MM.1S (cell line): ENCODE measurements at regions not wholly inside any gene's neighbourhood (a gene's known extent, or its start where the extent isn't known, plus 50 kb on each side); places are given as distances from the start of the nearest gene placed in this dataset.

ENCODE experiments used
- DNase-seq: peaks from one replicate; pipeline ENCODE4 v3.0.0-alpha.2; 2015
- H2AFZ ChIP-seq: fragments of 300-600 bp; sonication (generic); 2 replicates; pipeline ENCODE4 v1.6.0; 2016; ENCODE audit warnings: antibody characterized with exemption, low read length
- H3F3A ChIP-seq: fragments of 300-600 bp; sonication (generic); 2 replicates; pipeline ENCODE4 v1.6.1; 2016; ENCODE audit warnings: mild to moderate bottlenecking, antibody characterized with exemption, low read length, moderate library complexity, mixed read lengths; ENCODE audit not compliant: insufficient read depth
- H3K27ac ChIP-seq: fragments of 300-600 bp; sonication (generic); 2 replicates; pipeline ENCODE4 v1.5.1; 2016; ENCODE audit warnings: mild to moderate bottlenecking, low read length
- H3K27me3 ChIP-seq: fragments of 300-600 bp; sonication (generic); replicated peaks from 2 replicates; pipeline ENCODE4 v1.6.0; 2016; ENCODE audit warnings: low read length; ENCODE audit not compliant: insufficient read depth
- H3K36me3 ChIP-seq: fragments of 300-600 bp; sonication (generic); replicated peaks from 2 replicates; pipeline ENCODE4 v1.6.1; 2016; ENCODE audit warnings: mild to moderate bottlenecking, low read length, mixed read lengths; ENCODE audit not compliant: insufficient read depth
- H3K4me1 ChIP-seq: fragments of 300-600 bp; sonication (generic); 2 replicates; pipeline ENCODE4 v1.6.1; 2016; ENCODE audit warnings: low read length, mixed read lengths
- H3K4me2 ChIP-seq: fragments of 300-600 bp; sonication (generic); 2 replicates; pipeline ENCODE4 v1.6.0; 2016; ENCODE audit warnings: low read depth, low read length
- H3K4me3 ChIP-seq: fragments of 300-600 bp; sonication (generic); 2 replicates; pipeline ENCODE4 v1.5.1; 2016; ENCODE audit warnings: low read length, mixed read lengths
- H3K79me2 ChIP-seq: fragments of 300-600 bp; sonication (generic); 2 replicates; pipeline ENCODE4 v1.6.1; 2016; ENCODE audit warnings: mixed run types, low read length, mixed read lengths
- H3K9ac ChIP-seq: fragments of 300-600 bp; sonication (generic); 2 replicates; pipeline ENCODE4 v1.6.1; 2016; ENCODE audit warnings: low read length, mixed read lengths
- H3K9me2 ChIP-seq: fragments of 300-600 bp; sonication (generic); replicated peaks from 2 replicates; pipeline ENCODE4 v1.6.1; 2016; ENCODE audit warnings: mild to moderate bottlenecking, low read length, mixed read lengths; ENCODE audit not compliant: insufficient read depth
- H3K9me3 ChIP-seq: fragments of 300-600 bp; sonication (generic); replicated peaks from 2 replicates; pipeline ENCODE4 v1.6.1; 2016; ENCODE audit warnings: mild to moderate bottlenecking, low read length, mixed read lengths; ENCODE audit not compliant: insufficient read depth
- H4K20me1 ChIP-seq: fragments of 300-600 bp; sonication (generic); 2 replicates; pipeline ENCODE4 v1.6.1; 2016; ENCODE audit warnings: mild to moderate bottlenecking, low read length, moderate library complexity, mixed read lengths; ENCODE audit not compliant: insufficient read depth
- EZH2 ChIP-seq: fragments of 300-600 bp; sonication (generic); optimal IDR thresholded peaks from 2 replicates; pipeline ENCODE3; 2017; ENCODE audit warnings: low read depth, mild to moderate bottlenecking, antibody characterized with exemption, low read length, mixed read lengths
- EZH2phosphoT487 ChIP-seq: fragments of 300-600 bp; sonication (generic); IDR thresholded peaks from 2 replicates; pipeline ENCODE4 v1.6.1; 2018; ENCODE audit warnings: antibody characterized with exemption, low read length
- TF ChIP-seq, protein P1 (sequence below): fragments of 300-600 bp; sonication (generic); IDR thresholded peaks from 2 replicates; pipeline ENCODE4 v1.5.1; 2016; ENCODE audit warnings: antibody characterized with exemption, low read length, mixed read lengths

DNA sequence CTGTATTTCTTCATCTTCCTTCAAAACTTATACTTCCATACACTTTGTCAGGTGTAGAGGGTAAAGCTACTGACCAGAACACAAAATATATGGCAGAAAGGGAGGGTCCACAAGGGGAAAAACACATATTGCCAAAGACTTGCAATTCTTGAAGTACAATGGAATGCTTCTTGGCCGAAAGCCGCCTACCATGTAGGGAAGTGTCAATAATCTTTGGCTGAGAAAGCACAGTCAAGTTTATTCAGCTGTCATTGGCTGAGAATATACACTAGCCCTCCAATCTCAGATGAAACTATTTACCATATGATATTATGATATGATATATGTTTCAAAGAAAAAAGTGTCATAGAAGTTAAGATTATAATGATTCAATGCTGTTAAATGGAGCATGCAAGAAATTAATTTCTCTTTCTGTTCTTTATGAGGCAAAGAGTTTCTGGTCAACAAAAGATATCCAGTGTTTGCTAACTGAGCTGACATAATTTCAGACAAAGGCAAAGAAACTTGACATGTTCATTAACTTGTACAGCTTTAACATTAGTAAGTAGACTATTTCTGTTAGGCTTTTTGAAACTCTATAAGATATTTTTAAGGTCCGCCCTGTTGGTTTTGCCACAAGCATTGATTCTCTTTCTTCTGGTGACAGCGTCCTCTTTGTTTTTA is 89.0 kb upstream of the LPP start:
- Histone ChIP-seq H3K79me2 (no peaks in the 10 kb centered on the region), H3K4me2 (no peak overlapping the region), H3K4me1 (no peaks in the 10 kb centered on the region), H3K36me3 (no peaks in the 10 kb centered on the region), H3K27ac (no peak overlapping the region), H4K20me1 (no peaks in the 10 kb centered on the region), H3F3A (no peaks in the 10 kb centered on the region), H3K9me3 (no peaks in the 10 kb centered on the region), H3K27me3 (no peaks in the 10 kb centered on the region), H2AFZ (no peak overlapping the region), H3K4me3 (no peak overlapping the region), H3K9ac (no peak overlapping the region), H3K9me2 (no peaks in the 10 kb centered on the region)
- TF ChIP-seq EZH2phosphoT487: no peak
- TF ChIP-seq EZH2: no peak
- TF ChIP-seq, protein P1, sequence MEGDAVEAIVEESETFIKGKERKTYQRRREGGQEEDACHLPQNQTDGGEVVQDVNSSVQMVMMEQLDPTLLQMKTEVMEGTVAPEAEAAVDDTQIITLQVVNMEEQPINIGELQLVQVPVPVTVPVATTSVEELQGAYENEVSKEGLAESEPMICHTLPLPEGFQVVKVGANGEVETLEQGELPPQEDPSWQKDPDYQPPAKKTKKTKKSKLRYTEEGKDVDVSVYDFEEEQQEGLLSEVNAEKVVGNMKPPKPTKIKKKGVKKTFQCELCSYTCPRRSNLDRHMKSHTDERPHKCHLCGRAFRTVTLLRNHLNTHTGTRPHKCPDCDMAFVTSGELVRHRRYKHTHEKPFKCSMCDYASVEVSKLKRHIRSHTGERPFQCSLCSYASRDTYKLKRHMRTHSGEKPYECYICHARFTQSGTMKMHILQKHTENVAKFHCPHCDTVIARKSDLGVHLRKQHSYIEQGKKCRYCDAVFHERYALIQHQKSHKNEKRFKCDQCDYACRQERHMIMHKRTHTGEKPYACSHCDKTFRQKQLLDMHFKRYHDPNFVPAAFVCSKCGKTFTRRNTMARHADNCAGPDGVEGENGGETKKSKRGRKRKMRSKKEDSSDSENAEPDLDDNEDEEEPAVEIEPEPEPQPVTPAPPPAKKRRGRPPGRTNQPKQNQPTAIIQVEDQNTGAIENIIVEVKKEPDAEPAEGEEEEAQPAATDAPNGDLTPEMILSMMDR: no peak
- no peak for DNase-seq

DNA sequence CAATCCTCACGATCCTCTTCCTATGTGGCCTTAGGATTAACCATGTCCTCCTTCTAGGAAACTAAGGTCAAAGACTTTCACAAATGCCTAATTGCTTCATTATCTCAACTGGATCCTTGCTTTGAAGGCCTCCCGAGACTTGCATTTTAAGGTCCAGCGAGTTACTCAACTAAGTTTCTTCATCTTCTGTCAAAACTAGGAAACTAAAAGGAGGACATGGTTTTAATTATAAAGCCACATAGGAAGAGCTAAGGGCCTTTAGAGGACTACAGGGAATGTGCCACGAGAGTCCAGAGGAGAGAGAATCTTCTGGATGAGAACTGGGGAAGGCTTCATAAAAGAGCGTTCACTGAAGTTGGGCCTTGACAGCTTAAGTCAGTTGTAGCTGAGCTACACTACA is 87.8 kb upstream of the LPP start:
- TF ChIP-seq EZH2phosphoT487 (no peak), EZH2 (no peak)
- TF ChIP-seq, protein P1: no peak
- H3K27me3 ChIP-seq: no peaks in the 10 kb centered on the region
- no peaks in the 10 kb centered on the region for H3K4me1 ChIP-seq
- no peaks in the 10 kb centered on the region for H3F3A ChIP-seq
- no peaks in the 10 kb centered on the region for H3K9me3 ChIP-seq
- no peaks in the 10 kb centered on the region for H4K20me1 ChIP-seq
- H2AFZ ChIP-seq: no peak overlapping the region
- H3K36me3 ChIP-seq: no peaks in the 10 kb centered on the region
- no peaks in the 10 kb centered on the region for H3K9me2 ChIP-seq
- H3K27ac ChIP-seq: no peak overlapping the region
- no peak overlapping the region for H3K4me2 ChIP-seq
- H3K9ac ChIP-seq: no peak overlapping the region
- no peak overlapping the region for H3K4me3 ChIP-seq
- DNase-seq: no peak
- no peaks in the 10 kb centered on the region for H3K79me2 ChIP-seq

DNA sequence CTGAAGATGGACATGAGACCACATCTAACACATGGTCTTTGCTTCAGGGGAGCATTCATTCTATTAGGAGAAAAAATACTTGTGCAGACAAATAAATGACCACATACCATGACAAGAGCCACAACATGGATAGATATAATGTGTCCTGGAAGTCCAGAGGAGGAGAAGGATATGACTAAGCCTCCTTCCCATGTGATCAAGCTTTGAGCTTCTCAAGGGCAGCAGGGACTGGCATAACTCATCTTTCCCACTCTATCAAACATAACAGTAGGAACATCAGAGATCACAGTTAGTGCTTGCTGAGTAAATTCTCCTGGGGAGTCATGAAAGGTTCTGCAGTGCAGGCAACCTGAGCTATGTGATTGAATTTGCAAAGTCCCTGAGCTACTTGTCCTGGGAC is 86.0 kb upstream of the LPP start:
- Histone ChIP-seq H4K20me1 (no peaks in the 10 kb centered on the region), H3K27ac (no peak overlapping the region), H3K4me3 (no peak overlapping the region), H3K27me3 (no peaks in the 10 kb centered on the region), H3F3A (no peaks in the 10 kb centered on the region), H3K4me2 (no peak overlapping the region), H3K36me3 (no peaks in the 10 kb centered on the region), H3K9me2 (no peaks in the 10 kb centered on the region), H2AFZ (no peak overlapping the region), H3K4me1 (no peaks in the 10 kb centered on the region), H3K79me2 (no peaks in the 10 kb centered on the region), H3K9me3 (no peaks in the 10 kb centered on the region), H3K9ac (no peak overlapping the region)
- TF ChIP-seq, protein P1: no peak
- no peak for DNase-seq
